ENCODE measurements at regions not wholly inside any gene's neighbourhood (a gene's known extent, or its start where the extent isn't known, plus 50 kb on each side); places are given as distances from the start of the nearest gene placed in this dataset.
"Not testable (repeated sequence)": the region's sequence is repeated elsewhere in the genome, so short reads cannot be mapped to it uniquely, and the experiment has no call there.

GRCh38 chr5:118502232-118502631 lies 486.1 kb downstream of the DTWD2 start:
- H3K4me1 Mint-ChIP-seq; H3K36me3 Mint-ChIP-seq; H3K27ac Mint-ChIP-seq; H3K27me3 Mint-ChIP-seq; H3K4me3 Mint-ChIP-seq; H3K9me3 Mint-ChIP-seq; DNase-seq; POLR2A ChIA-PET; ATAC-seq (ENCODE audit: low read depth): not testable (repeated sequence)

- Mint-ChIP-seq H3K27ac (no peak overlapping the region), H3K36me3 (no peaks in the 10 kb centered on the region), H3K27me3 (no peaks in the 10 kb centered on the region), H3K4me1 (no peaks in the 10 kb centered on the region), H3K9me3 (no peaks in the 10 kb centered on the region), H3K4me3 (no peak overlapping the region)
- POLR2A ChIA-PET, result no interaction called here
- DNase-seq, result no peak
- no peak for ATAC-seq (ENCODE audit: low read depth)
These were observed 497.0 kb downstream of the DTWD2 start for GRCh38 chr5:118491351-118491750.

DNA sequence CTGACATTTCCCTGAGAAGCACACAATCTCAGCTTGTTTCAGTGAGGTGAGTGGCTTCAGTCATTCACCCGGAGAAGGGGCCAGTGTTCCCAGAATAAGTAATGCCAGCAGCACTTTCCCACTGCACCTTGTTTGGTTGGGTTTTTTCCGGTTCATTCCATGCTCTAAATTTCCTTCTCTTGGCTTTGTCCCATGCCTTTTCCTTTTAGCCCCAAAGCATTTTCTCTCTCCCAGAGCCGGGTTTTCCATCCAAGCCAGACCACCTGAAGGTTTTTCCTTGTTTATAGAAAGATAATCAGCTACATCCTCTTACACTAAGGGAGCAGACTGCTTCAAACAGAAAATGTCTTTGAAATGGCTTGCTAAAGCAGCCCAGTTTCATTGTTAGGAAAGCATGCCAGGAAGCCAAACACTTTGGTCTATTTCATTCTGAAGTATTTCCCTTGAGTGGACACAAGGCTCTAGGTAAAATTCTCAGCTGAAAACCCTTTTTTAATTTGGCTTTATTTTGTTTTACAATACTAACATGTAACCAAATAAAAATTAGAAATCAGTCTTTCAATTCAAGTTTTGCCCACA lies 501.6 kb downstream of the DTWD2 start:
- no peaks in the 10 kb centered on the region for H3K4me1 Mint-ChIP-seq
- no peak overlapping the region for H3K27ac Mint-ChIP-seq
- DNase-seq, result no peak
- peaks cover 2% of the 10 kb centered on the region for H3K9me3 Mint-ChIP-seq
- no peak overlapping the region for H3K4me3 Mint-ChIP-seq
- POLR2A ChIA-PET, result no interaction called here
- H3K27me3 Mint-ChIP-seq, result no peaks in the 10 kb centered on the region
- H3K36me3 Mint-ChIP-seq, result no peaks in the 10 kb centered on the region
- no peak for ATAC-seq (ENCODE audit: low read depth)

GRCh38 chr5:118479285-118479684 lies 509.1 kb downstream of the DTWD2 start:
- Mint-ChIP-seq H3K27me3 (no peaks in the 10 kb centered on the region), H3K27ac (no peak overlapping the region), H3K4me3 (no peak overlapping the region), H3K36me3 (no peaks in the 10 kb centered on the region), H3K4me1 (no peaks in the 10 kb centered on the region), H3K9me3 (peaks cover 5% of the 10 kb centered on the region)
- POLR2A ChIA-PET, result no interaction called here
- DNase-seq (no peak), ATAC-seq (ENCODE audit: low read depth) (no peak)

DNA sequence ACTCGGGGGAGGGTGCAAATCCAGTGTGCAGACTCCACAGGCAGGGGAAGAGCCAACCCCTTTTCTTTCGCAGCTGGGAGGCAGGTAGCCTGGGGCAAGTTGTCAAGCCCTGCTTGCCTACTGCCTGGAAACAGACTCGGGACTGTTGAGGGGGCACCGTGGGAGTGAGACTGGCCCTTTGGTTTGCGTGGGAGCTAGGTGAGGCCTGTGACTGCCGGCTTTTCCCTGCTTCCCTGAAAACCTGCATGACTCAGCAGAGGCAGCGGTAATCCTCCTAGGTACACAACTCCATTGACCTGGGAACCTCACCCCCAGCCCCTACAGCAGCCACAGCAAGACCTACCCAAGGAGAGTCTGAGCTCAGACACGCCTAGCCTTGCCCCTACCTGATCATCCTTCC lies 509.5 kb downstream of the DTWD2 start:
- Mint-ChIP-seq H3K27ac (no peak overlapping the region), H3K36me3 (no peaks in the 10 kb centered on the region), H3K4me1 (no peaks in the 10 kb centered on the region), H3K9me3 (peaks cover 5% of the 10 kb centered on the region), H3K27me3 (no peaks in the 10 kb centered on the region), H3K4me3 (no peak overlapping the region)
- no peak for ATAC-seq (ENCODE audit: low read depth)
- POLR2A ChIA-PET, result no interaction called here
- DNase-seq, result no peak

GRCh38 chr5:118468085-118468484 lies 520.3 kb downstream of the DTWD2 start:
- no peak for ATAC-seq (ENCODE audit: low read depth)
- no peaks in the 10 kb centered on the region for H3K27me3 Mint-ChIP-seq
- no peaks in the 10 kb centered on the region for H3K4me1 Mint-ChIP-seq
- H3K9me3 Mint-ChIP-seq, result no peaks in the 10 kb centered on the region
- no peak overlapping the region for H3K4me3 Mint-ChIP-seq
- POLR2A ChIA-PET, result no interaction called here
- DNase-seq, result no peak
- H3K36me3 Mint-ChIP-seq, result no peaks in the 10 kb centered on the region
- H3K27ac Mint-ChIP-seq, result no peak overlapping the region

DNA sequence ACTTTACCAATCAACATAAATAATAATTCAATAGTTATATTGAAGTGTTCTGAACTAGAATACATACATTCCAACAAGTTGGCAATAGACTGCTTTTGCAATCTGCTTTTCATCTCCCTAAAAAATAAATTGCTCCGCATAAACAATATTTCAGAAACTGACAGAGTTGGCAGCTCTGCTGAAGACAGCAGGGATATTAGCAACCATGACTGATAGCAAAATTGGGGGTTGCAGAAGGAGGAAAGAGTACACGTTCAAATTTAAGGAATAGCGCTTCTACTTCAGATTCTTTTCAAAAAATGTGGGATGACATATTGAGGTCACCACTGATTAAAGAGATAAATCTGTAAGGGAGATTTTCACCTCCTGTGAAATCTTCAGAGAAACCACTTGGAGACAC lies 521.2 kb downstream of the DTWD2 start:
- no peaks in the 10 kb centered on the region for H3K36me3 Mint-ChIP-seq
- H3K4me1 Mint-ChIP-seq, result no peaks in the 10 kb centered on the region
- H3K4me3 Mint-ChIP-seq, result no peak overlapping the region
- H3K27ac Mint-ChIP-seq, result no peak overlapping the region
- DNase-seq, result no peak
- H3K27me3 Mint-ChIP-seq, result no peaks in the 10 kb centered on the region
- no peak for ATAC-seq (ENCODE audit: low read depth)
- POLR2A ChIA-PET, result no interaction called here
- H3K9me3 Mint-ChIP-seq, result no peaks in the 10 kb centered on the region

- no peak for DNase-seq
- POLR2A ChIA-PET, result no interaction called here
- no peaks in the 10 kb centered on the region for H3K4me1 Mint-ChIP-seq
- H3K9me3 Mint-ChIP-seq, result no peaks in the 10 kb centered on the region
- no peaks in the 10 kb centered on the region for H3K36me3 Mint-ChIP-seq
- H3K4me3 Mint-ChIP-seq, result no peak overlapping the region
- H3K27me3 Mint-ChIP-seq, result no peaks in the 10 kb centered on the region
- ATAC-seq (ENCODE audit: low read depth), result no peak
- no peak overlapping the region for H3K27ac Mint-ChIP-seq
These were observed 521.9 kb downstream of the DTWD2 start for GRCh38 chr5:118466418-118466817.

DNA sequence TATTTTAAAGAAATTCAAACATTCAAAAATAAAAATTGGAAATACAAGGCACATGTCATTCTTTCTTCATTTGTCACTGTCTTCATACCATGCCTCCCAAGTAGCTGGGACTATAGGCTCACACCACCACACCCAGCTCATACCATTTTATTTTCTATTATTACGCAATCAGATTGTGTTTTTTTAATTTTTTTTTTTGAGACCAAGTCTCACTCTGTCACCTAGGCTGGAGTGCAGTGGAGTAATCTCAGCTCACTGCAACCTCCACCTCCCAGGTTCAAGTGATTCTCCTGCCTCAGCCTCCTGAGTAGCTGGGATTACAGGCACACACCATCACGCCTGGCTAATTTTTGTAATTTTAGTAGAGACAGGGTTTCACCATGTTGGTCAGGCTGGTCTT lies 526.1 kb downstream of the DTWD2 start:
- H3K9me3 Mint-ChIP-seq; H3K27me3 Mint-ChIP-seq; H3K36me3 Mint-ChIP-seq; H3K4me3 Mint-ChIP-seq; DNase-seq; ATAC-seq (ENCODE audit: low read depth); H3K27ac Mint-ChIP-seq; H3K4me1 Mint-ChIP-seq; POLR2A ChIA-PET: not testable (repeated sequence)

DNA sequence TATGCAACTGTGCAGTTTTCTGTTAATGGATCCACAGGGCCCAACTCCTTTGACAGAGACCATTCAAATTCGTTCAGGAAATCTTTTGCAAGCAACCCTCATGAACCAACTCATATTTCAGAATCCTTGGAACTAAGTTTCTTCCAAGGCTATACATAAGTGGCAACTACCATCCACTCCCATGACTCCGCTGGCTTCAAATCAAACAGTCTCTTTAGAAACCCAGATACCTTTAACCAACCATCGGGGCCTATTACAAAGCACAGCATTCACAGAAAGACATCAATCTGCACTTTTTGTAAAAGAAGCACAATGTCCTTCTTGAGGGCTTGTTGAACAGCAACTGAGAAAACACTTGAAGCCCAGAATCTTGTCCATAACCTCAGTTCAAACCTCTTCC lies 526.9 kb downstream of the DTWD2 start:
- H3K36me3 Mint-ChIP-seq, result no peaks in the 10 kb centered on the region
- POLR2A ChIA-PET, result no interaction called here
- no peak overlapping the region for H3K27ac Mint-ChIP-seq
- ATAC-seq (ENCODE audit: low read depth), result no peak
- H3K27me3 Mint-ChIP-seq, result no peaks in the 10 kb centered on the region
- H3K4me3 Mint-ChIP-seq, result no peak overlapping the region
- no peak for DNase-seq
- no peaks in the 10 kb centered on the region for H3K4me1 Mint-ChIP-seq
- no peaks in the 10 kb centered on the region for H3K9me3 Mint-ChIP-seq

GRCh38 chr5:118459490-118459889 lies 528.9 kb downstream of the DTWD2 start:
- H3K27me3 Mint-ChIP-seq, result no peaks in the 10 kb centered on the region
- H3K36me3 Mint-ChIP-seq, result no peaks in the 10 kb centered on the region
- no peak overlapping the region for H3K4me3 Mint-ChIP-seq
- H3K27ac Mint-ChIP-seq, result no peak overlapping the region
- H3K9me3 Mint-ChIP-seq, result no peaks in the 10 kb centered on the region
- H3K4me1 Mint-ChIP-seq, result no peaks in the 10 kb centered on the region
- DNase-seq (no peak), ATAC-seq (ENCODE audit: low read depth) (no peak)
- POLR2A ChIA-PET, result no interaction called here

DNA sequence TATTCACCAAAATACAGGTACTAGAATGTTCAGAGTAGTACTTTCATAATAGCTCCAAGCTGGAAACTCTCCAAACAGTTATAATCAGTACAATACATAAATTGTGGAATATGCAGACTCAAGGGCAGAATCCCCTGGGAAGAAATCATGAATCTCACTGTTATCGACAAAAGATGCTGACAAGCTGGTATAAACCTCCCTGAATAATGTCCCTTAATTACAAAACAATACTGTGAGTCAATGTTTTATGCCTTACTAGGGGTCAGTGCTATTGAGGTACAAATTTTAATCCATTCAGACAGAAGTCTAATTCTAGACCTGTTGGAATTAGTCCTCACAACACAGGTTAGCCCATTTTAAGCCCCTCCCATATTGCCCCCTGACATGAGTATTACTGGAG lies 532.3 kb downstream of the DTWD2 start:
- ATAC-seq (ENCODE audit: low read depth) (no peak), DNase-seq (no peak)
- POLR2A ChIA-PET, result no interaction called here
- H3K27me3 Mint-ChIP-seq, result no peaks in the 10 kb centered on the region
- no peak overlapping the region for H3K27ac Mint-ChIP-seq
- no peaks in the 10 kb centered on the region for H3K9me3 Mint-ChIP-seq
- H3K4me3 Mint-ChIP-seq, result no peak overlapping the region
- H3K4me1 Mint-ChIP-seq, result no peaks in the 10 kb centered on the region
- H3K36me3 Mint-ChIP-seq, result no peaks in the 10 kb centered on the region

GRCh38 chr5:118451697-118452247 lies 536.6 kb downstream of the DTWD2 start:
- no peak for DNase-seq
- no peaks in the 10 kb centered on the region for H3K27me3 Mint-ChIP-seq
- H3K27ac Mint-ChIP-seq, result no peak overlapping the region
- H3K36me3 Mint-ChIP-seq, result no peaks in the 10 kb centered on the region
- no peak overlapping the region for H3K4me3 Mint-ChIP-seq
- POLR2A ChIA-PET, result no interaction called here
- H3K4me1 Mint-ChIP-seq, result no peaks in the 10 kb centered on the region
- ATAC-seq (ENCODE audit: low read depth), result no peak
- no peaks in the 10 kb centered on the region for H3K9me3 Mint-ChIP-seq

- POLR2A ChIA-PET, result no interaction called here
- DNase-seq (no peak), ATAC-seq (ENCODE audit: low read depth) (no peak)
- Mint-ChIP-seq H3K4me3 (no peak overlapping the region), H3K36me3 (no peaks in the 10 kb centered on the region), H3K9me3 (no peaks in the 10 kb centered on the region), H3K27me3 (no peaks in the 10 kb centered on the region), H3K4me1 (no peaks in the 10 kb centered on the region), H3K27ac (no peak overlapping the region)
These were observed 537.6 kb downstream of the DTWD2 start for GRCh38 chr5:118450554-118451332.
